Smooth muscle cell (in vitro differentiated cells): ENCODE measurements at regions not wholly inside any gene's neighbourhood (a gene's known extent, or its start where the extent isn't known, plus 50 kb on each side); places are given as distances from the start of the nearest gene placed in this dataset.

Experiments used
- DNase-seq: peaks from one replicate; lab custom pipeline; 2025; ENCODE audit not compliant: unreplicated experiment; lab: John Stamatoyannopoulos, UW
- H2AFZ ChIP-seq: fragments of 200-600 bp; sonication (generic); 2 replicates; pipeline ENCODE4 v1.6.0; 2016; ENCODE audit warnings: antibody characterized with exemption, low read depth, mild to moderate bottlenecking
- H3F3A ChIP-seq: fragments of 200-600 bp; sonication (generic); 2 replicates; pipeline ENCODE4 v1.6.0; 2017; ENCODE audit warnings: antibody characterized with exemption, low read depth
- H3K27ac ChIP-seq: fragments of 200-600 bp; sonication (generic); 2 replicates; pipeline ENCODE4 v1.5.1; 2016; ENCODE audit warnings: low read depth, mild to moderate bottlenecking
- H3K27me3 ChIP-seq: fragments of 200-600 bp; sonication (generic); 2 replicates; pipeline ENCODE4 v1.6.1; 2016; ENCODE audit warnings: low read depth, mild to moderate bottlenecking
- H3K36me3 ChIP-seq: fragments of 200-600 bp; sonication (generic); 2 replicates; pipeline ENCODE4 v1.5.1; 2016; ENCODE audit warnings: low read depth
- H3K4me1 ChIP-seq: fragments of 200-600 bp; sonication (generic); 2 replicates; pipeline ENCODE4 v1.5.1; 2016; ENCODE audit warnings: low read depth
- H3K4me2 ChIP-seq: fragments of 200-600 bp; sonication (generic); 2 replicates; pipeline ENCODE4 v1.6.0; 2016; ENCODE audit warnings: mild to moderate bottlenecking
- H3K4me3 ChIP-seq: fragments of 200-600 bp; sonication (generic); 2 replicates; pipeline ENCODE4 v1.5.1; 2016; ENCODE audit warnings: mild to moderate bottlenecking
- H3K79me2 ChIP-seq: fragments of 200-600 bp; sonication (generic); 2 replicates; pipeline ENCODE4 v1.6.0; 2016; ENCODE audit warnings: low read depth, mild to moderate bottlenecking
- H3K9ac ChIP-seq: fragments of 200-600 bp; sonication (generic); 2 replicates; pipeline ENCODE4 v1.6.0; 2016; ENCODE audit warnings: low read depth
- H3K9me3 ChIP-seq: fragments of 200-600 bp; sonication (generic); replicated peaks from 2 replicates; pipeline ENCODE4 v1.5.1; 2016; ENCODE audit warnings: low read depth
- H4K20me1 ChIP-seq: fragments of 200-600 bp; sonication (generic); 2 replicates; pipeline ENCODE4 v1.6.0; 2016; ENCODE audit warnings: low read depth
- CTCF ChIP-seq: fragments of 200-600 bp; sonication (generic); IDR thresholded peaks from 2 replicates; pipeline ENCODE4 v1.5.1; 2017; ENCODE audit warnings: borderline replicate concordance, mild to moderate bottlenecking, antibody characterized with exemption; ENCODE audit not compliant: insufficient read depth, poor library complexity, severe bottlenecking
- WGBS: methylation state at CpG from one replicate; pipeline ENCODE4 v1.1.7; 2016; ENCODE audit warnings: low lambda C conversion rate; 5-methylcytosine and 5-hydroxymethylcytosine counted together

GRCh38 chr14:97219431-97220017, 422.3 kb downstream of the VRK1 start:
- Histone ChIP-seq H3K36me3 (no peaks in the 10 kb centered on the region), H3K79me2 (no peaks in the 10 kb centered on the region), H3K27ac (no peak overlapping the region), H3F3A (no peaks in the 10 kb centered on the region), H2AFZ (peak overlapping the region; percentile 44), H3K27me3 (peaks cover 66% of the 10 kb centered on the region), H3K4me3 (peak overlapping the region; percentile 43), H3K9me3 (no peaks in the 10 kb centered on the region), H4K20me1 (no peaks in the 10 kb centered on the region), H3K9ac (no peak overlapping the region), H3K4me2 (peak overlapping the region; percentile 84), H3K4me1 (no peaks in the 10 kb centered on the region)
- no peak for TF ChIP-seq CTCF
- DNase-seq: no peak
- 19% methylated on average over 32 of the region's 32 CpGs for WGBS

DNA sequence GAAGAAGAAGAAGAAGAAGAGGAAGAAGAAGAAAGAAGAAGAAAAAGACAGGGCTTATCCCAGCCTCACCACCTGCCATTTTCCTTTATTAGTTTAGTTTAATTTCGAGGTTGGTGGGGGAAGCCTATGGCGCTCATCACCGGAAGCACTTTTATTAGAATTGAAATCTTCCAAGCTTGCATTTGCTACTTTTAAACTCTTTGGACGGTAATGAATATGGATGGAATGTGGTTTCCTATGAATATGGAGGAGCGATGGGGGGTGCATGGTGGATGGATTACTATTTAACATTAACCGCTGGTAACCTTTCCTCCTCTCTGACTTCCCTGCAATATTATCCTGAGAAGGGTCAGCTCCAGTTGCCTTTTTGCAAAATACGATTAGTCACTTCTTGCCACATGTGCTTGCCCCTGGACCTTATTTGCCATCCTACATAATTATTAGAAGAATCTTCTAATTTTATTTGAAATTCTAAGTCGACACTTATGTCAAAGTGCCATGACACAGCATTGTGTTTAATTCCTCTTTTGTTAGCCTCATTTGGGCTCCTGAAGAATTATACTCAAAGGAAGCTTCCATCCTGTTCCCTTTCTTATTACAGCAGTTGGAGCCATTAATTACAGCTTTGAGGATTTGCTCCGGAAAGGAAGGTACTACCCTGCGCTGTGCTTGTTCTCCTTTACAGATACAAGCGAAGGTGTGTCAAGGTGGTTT, 424.5 kb downstream of the VRK1 start:
- Histone ChIP-seq H3F3A (no peaks in the 10 kb centered on the region), H3K9ac (no peak overlapping the region), H3K27me3 (peaks cover 52% of the 10 kb centered on the region), H4K20me1 (no peaks in the 10 kb centered on the region), H3K36me3 (no peaks in the 10 kb centered on the region), H3K9me3 (no peaks in the 10 kb centered on the region), H3K4me1 (no peaks in the 10 kb centered on the region), H3K79me2 (no peaks in the 10 kb centered on the region), H3K4me3 (no peak overlapping the region), H3K27ac (no peak overlapping the region), H3K4me2 (no peak overlapping the region), H2AFZ (no peak overlapping the region)
- DNase-seq: no peak
- WGBS: 94% methylated on average over 11 of the region's 11 CpGs
- TF ChIP-seq CTCF: no peak

GRCh38 chr14:97224016-97224415, 426.8 kb downstream of the VRK1 start:
- no peak overlapping the region for H2AFZ ChIP-seq
- H3F3A ChIP-seq: no peaks in the 10 kb centered on the region
- H3K36me3 ChIP-seq: no peaks in the 10 kb centered on the region
- H3K4me1 ChIP-seq: no peaks in the 10 kb centered on the region
- H4K20me1 ChIP-seq: no peaks in the 10 kb centered on the region
- 71% methylated on average over 8 of the region's 8 CpGs for WGBS
- TF ChIP-seq CTCF: no peak
- no peaks in the 10 kb centered on the region for H3K9me3 ChIP-seq
- H3K4me2 ChIP-seq: no peak overlapping the region
- no peak overlapping the region for H3K4me3 ChIP-seq
- no peak for DNase-seq
- no peak overlapping the region for H3K9ac ChIP-seq
- no peak overlapping the region for H3K27ac ChIP-seq
- H3K27me3 ChIP-seq: peaks cover 41% of the 10 kb centered on the region
- no peaks in the 10 kb centered on the region for H3K79me2 ChIP-seq

DNA sequence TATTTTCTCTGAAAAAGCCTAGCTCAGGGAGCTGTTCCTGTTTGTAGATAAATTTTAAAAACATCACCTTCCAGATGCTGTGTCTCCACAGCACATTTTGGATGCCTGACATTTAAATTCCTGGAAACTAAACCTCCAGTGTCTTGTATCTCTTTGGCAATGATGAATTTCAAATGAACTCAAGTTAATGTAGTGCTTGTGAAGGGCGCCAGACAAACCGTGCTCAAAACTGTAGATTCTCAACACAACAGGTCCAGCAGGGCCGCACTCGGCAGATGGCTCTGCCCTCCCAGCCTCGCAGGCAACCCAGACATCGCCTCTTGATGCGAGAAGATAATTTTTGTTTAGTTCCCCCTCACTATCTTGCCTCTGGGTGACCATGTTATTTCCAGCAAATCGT, 432.9 kb downstream of the VRK1 start:
- no peak overlapping the region for H3K4me3 ChIP-seq
- H3K9me3 ChIP-seq: no peaks in the 10 kb centered on the region
- H3K9ac ChIP-seq: no peak overlapping the region
- H3K27ac ChIP-seq: no peak overlapping the region
- H2AFZ ChIP-seq: no peak overlapping the region
- DNase-seq: no peak
- 95% methylated on average over 8 of the region's 8 CpGs for WGBS
- H4K20me1 ChIP-seq: no peaks in the 10 kb centered on the region
- H3K79me2 ChIP-seq: no peaks in the 10 kb centered on the region
- H3K4me2 ChIP-seq: no peak overlapping the region
- no peaks in the 10 kb centered on the region for H3K4me1 ChIP-seq
- TF ChIP-seq CTCF: no peak
- peaks cover 10% of the 10 kb centered on the region for H3K27me3 ChIP-seq
- no peaks in the 10 kb centered on the region for H3K36me3 ChIP-seq
- H3F3A ChIP-seq: no peaks in the 10 kb centered on the region
